CD8-positive, alpha-beta memory T cell (primary cell): ENCODE measurements at regions not wholly inside any gene's neighbourhood (a gene's known extent, or its start where the extent isn't known, plus 50 kb on each side); places are given as distances from the start of the nearest gene placed in this dataset.

Source experiments
- CTCF ChIA-PET: fragments of 350-600 bp; sonication (Branson Sonifier 250); formaldehyde crosslinking; loops from one replicate; lab custom pipeline; 2021; ENCODE audit warnings: antibody characterized with exemption; lab: Charles Lee
- POLR2A ChIA-PET: fragments of 350-600 bp; sonication (Branson Sonifier 250); formaldehyde crosslinking; loops from one replicate; lab custom pipeline; 2021; ENCODE audit warnings: antibody characterized with exemption; lab: Charles Lee
- DNase-seq, 5 donors: peaks; one replicate each; pipeline versions ENCODE4 v3.0.0 to v3.0.0-alpha.2; 2020 to 2022; ENCODE audit warnings: mixed read lengths in 1 of 5
- H3K27ac ChIP-seq: one replicate; pipeline ENCODE4 v1.7.0; 2013; ENCODE audit warnings: low read depth, mild to moderate bottlenecking, low read length, moderate library complexity
- H3K27me3 ChIP-seq: 2 replicates; pipeline ENCODE4 v1.7.0; 2013; ENCODE audit warnings: low read length, mild to moderate bottlenecking; ENCODE audit not compliant: insufficient read depth, poor library complexity, severe bottlenecking
- H3K36me3 ChIP-seq: 2 replicates; pipeline ENCODE4 v1.7.0; 2013; ENCODE audit warnings: mild to moderate bottlenecking, low read length, moderate library complexity; ENCODE audit not compliant: insufficient read depth
- H3K4me1 ChIP-seq: 2 replicates; pipeline ENCODE4 v1.7.0; 2013; ENCODE audit warnings: mild to moderate bottlenecking, low read length, moderate library complexity; ENCODE audit not compliant: insufficient read depth
- H3K4me3 ChIP-seq: 2 replicates; pipeline ENCODE4 v1.7.0; 2013; ENCODE audit warnings: mild to moderate bottlenecking, low read length
- H3K9me3 ChIP-seq: 2 replicates; pipeline ENCODE4 v1.7.0; 2013; ENCODE audit warnings: mild to moderate bottlenecking, low read length
- H3K27ac Mint-ChIP-seq, 8 donors: one replicate each; pipeline ENCODE4 v1.8.0; 2020 to 2021; ENCODE audit warnings: mixed read lengths in 8 of 8, mild to moderate bottlenecking in 6 of 8, inconsistent platforms in 3 of 8, moderate library complexity in 3 of 8
- H3K27me3 Mint-ChIP-seq, 2 donors: one replicate each; pipeline ENCODE4 v1.8.0; 2020 to 2021; ENCODE audit warnings: mixed read lengths in 2 of 2, mild to moderate bottlenecking in 1 of 2, moderate library complexity in 1 of 2
- H3K36me3 Mint-ChIP-seq, 3 donors: one replicate each; pipeline ENCODE4 v1.8.0; 2020 to 2021; ENCODE audit warnings: mixed read lengths in 3 of 3, inconsistent platforms in 1 of 3, mild to moderate bottlenecking in 1 of 3
- H3K4me1 Mint-ChIP-seq, 3 donors: one replicate each; pipeline ENCODE4 v1.8.0; 2020 to 2021; ENCODE audit warnings: mixed read lengths in 3 of 3, inconsistent platforms in 1 of 3, mild to moderate bottlenecking in 1 of 3
- H3K4me3 Mint-ChIP-seq, 7 donors: one replicate each; pipeline ENCODE4 v1.8.0; 2020 to 2021; ENCODE audit warnings: mixed read lengths in 7 of 7, mild to moderate bottlenecking in 6 of 7, moderate library complexity in 4 of 7, inconsistent platforms in 2 of 7
- H3K9me3 Mint-ChIP-seq, 5 donors: one replicate each; pipeline ENCODE4 v1.8.0; 2020 to 2022; ENCODE audit warnings: mixed read lengths in 5 of 5, mild to moderate bottlenecking in 3 of 5, moderate library complexity in 2 of 5, inconsistent platforms in 1 of 5

DNA sequence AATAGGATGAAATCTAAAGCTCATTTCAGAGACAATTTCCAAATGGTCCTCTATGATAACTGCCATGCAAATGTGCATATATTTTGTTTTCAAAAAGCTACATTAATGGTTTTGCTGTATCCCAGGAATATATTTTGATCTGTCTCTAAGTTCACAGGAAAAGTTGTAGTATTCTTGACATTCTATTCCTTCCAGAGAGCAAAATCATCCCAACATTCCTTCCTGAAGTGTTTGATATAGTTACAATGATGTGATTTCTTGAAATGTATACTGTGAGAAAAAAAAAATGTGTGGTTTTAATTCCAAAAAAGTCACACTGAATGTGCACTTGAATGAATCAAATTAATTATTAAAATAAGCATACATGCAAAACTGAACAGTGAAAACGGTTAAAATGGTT lies 996.0 kb upstream of the CITED2 start:
- H3K36me3 ChIP-seq, result no peaks in the 10 kb centered on the region
- Mint-ChIP-seq H3K4me3 (no peak overlapping the region), H3K27ac (no peak overlapping the region), H3K9me3 (peaks cover 0 to 6% (median 3%) of the 10 kb centered on the region in 5 donors), H3K27me3 (peaks cover 0 to 3% of the 10 kb centered on the region in 2 donors), H3K4me1 (no peaks in the 10 kb centered on the region), H3K36me3 (no peaks in the 10 kb centered on the region)
- no peak overlapping the region for H3K4me3 ChIP-seq
- CTCF ChIA-PET, result interaction anchor here (1.1 to 1.2 kb wide), 2 partner anchors 17 to 1151 kb away, joined by 3 read pairs; no protein-coding TSS in a partner anchor
- no peak for DNase-seq
- no peak overlapping the region for H3K27ac ChIP-seq
- H3K27me3 ChIP-seq, result no peaks in the 10 kb centered on the region
- POLR2A ChIA-PET, result no interaction called here
- H3K4me1 ChIP-seq, result no peaks in the 10 kb centered on the region
- H3K9me3 ChIP-seq, result no peaks in the 10 kb centered on the region

DNA sequence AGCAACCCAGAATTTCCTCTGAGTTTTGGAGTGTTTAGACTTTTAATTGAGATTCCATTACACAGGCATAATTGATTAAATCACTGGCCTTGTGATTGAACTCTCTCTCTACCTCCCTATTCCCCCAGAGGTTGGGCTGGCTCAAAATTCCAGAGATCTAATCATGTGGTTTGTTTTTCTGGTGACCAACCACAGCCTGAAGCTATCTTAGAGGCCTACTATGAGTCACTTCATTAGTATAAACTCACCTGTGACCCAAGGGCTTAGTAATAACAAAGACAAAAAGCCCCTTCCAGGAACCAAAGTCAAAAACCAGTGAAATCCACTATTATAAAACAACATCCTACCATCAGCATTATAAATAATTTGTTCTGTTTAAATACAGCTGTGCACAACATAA lies 992.5 kb upstream of the CITED2 start:
- no peaks in the 10 kb centered on the region for H3K27me3 ChIP-seq
- DNase-seq, result no peak
- H3K27me3 Mint-ChIP-seq, result peaks cover 0 to 3% of the 10 kb centered on the region in 2 donors
- CTCF ChIA-PET, result no interaction called here
- peaks cover 0 to 7% (median 6%) of the 10 kb centered on the region in 5 donors for H3K9me3 Mint-ChIP-seq
- no peaks in the 10 kb centered on the region for H3K36me3 Mint-ChIP-seq
- H3K27ac Mint-ChIP-seq, result no peak overlapping the region
- POLR2A ChIA-PET, result no interaction called here
- H3K4me3 Mint-ChIP-seq, result no peak overlapping the region
- no peaks in the 10 kb centered on the region for H3K9me3 ChIP-seq
- H3K4me3 ChIP-seq, result no peak overlapping the region
- no peaks in the 10 kb centered on the region for H3K4me1 Mint-ChIP-seq
- H3K36me3 ChIP-seq, result no peaks in the 10 kb centered on the region
- H3K4me1 ChIP-seq, result no peaks in the 10 kb centered on the region
- no peak overlapping the region for H3K27ac ChIP-seq

DNA sequence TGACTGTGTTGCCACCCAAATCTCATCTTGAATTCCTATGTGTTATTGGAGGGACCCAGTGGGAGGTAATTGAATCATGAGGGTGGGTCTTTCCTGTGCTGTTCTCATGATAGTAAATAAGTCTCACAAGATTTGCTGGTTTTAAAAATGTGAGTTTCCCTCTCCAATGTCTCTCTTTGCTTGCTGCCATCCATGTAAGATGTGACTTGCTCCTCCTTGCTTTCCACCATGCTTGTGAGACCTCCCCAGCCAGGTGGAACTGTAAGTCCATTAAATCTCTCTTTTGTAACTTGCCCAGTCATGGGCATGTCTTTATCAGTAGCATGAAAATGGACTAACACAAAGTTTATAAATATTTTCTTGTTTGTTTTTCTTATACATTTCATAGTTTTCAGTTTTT lies 990.5 kb upstream of the CITED2 start:
- CTCF ChIA-PET, result no interaction called here
- Mint-ChIP-seq H3K4me1 (no peaks in the 10 kb centered on the region), H3K27ac (no peak overlapping the region), H3K36me3 (no peaks in the 10 kb centered on the region), H3K9me3 (peaks cover 0 to 7% (median 6%) of the 10 kb centered on the region in 5 donors), H3K4me3 (no peak overlapping the region), H3K27me3 (peaks cover 0 to 3% of the 10 kb centered on the region in 2 donors)
- no peak for DNase-seq
- Histone ChIP-seq H3K9me3 (no peaks in the 10 kb centered on the region), H3K4me1 (no peaks in the 10 kb centered on the region), H3K27ac (no peak overlapping the region), H3K36me3 (no peaks in the 10 kb centered on the region), H3K27me3 (no peaks in the 10 kb centered on the region), H3K4me3 (no peak overlapping the region)
- POLR2A ChIA-PET, result no interaction called here

DNA sequence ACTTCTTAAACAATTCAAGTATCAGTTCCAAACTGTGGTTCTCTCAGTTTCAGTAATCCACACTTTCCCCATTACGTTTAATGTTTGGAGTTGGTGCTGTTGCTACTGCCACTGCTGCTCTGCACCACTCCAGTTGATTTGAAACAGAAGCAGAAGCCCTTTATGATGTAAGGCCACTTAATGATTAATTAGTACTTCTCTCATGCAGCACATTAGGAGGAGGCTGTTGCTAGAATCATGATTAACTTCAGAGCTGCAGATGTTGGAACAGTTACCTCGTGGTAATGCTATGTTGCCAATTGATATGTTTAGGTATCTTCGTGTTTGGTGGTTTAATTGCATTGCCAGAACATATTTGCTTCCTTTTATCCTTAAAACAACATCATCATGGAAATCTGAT lies 986.2 kb upstream of the CITED2 start:
- Mint-ChIP-seq H3K4me1 (no peaks in the 10 kb centered on the region), H3K27me3 (peaks cover 0 to 1% of the 10 kb centered on the region in 2 donors), H3K27ac (no peak overlapping the region), H3K9me3 (peaks cover 0 to 7% (median 2%) of the 10 kb centered on the region in 5 donors), H3K36me3 (no peaks in the 10 kb centered on the region), H3K4me3 (no peak overlapping the region)
- Histone ChIP-seq H3K4me3 (no peak overlapping the region), H3K9me3 (no peaks in the 10 kb centered on the region), H3K4me1 (no peaks in the 10 kb centered on the region), H3K27ac (no peak overlapping the region), H3K36me3 (no peaks in the 10 kb centered on the region), H3K27me3 (no peaks in the 10 kb centered on the region)
- ChIA-PET POLR2A (no interaction called here), CTCF (no interaction called here)
- no peak for DNase-seq

DNA sequence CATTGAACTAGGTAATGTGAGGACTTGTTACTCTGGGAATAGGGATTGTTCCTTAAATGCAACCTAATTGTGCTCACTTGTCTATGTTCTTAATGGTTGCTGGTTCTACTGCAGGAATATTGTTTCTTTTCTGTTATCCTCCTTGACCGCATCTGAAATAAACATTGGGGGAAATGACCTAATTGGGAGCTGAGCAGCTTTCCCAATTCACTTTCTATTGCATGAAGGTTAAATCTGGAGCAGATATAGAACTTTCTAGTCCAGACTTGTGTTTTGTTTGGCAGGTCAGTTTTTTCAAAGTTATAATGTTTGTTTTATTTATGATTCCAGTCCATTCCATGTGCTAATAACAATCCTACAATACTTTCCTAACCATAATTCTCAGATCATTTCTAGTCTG lies 981.0 kb upstream of the CITED2 start:
- CTCF ChIA-PET, result no interaction called here
- no peak overlapping the region for H3K27ac Mint-ChIP-seq
- H3K4me3 Mint-ChIP-seq, result no peak overlapping the region
- Histone ChIP-seq H3K27ac (no peak overlapping the region), H3K36me3 (no peaks in the 10 kb centered on the region), H3K27me3 (no peaks in the 10 kb centered on the region), H3K4me3 (no peak overlapping the region), H3K4me1 (no peaks in the 10 kb centered on the region), H3K9me3 (no peaks in the 10 kb centered on the region)
- no peaks in the 10 kb centered on the region for H3K9me3 Mint-ChIP-seq
- no peaks in the 10 kb centered on the region for H3K4me1 Mint-ChIP-seq
- no peak for DNase-seq
- no peaks in the 10 kb centered on the region for H3K36me3 Mint-ChIP-seq
- POLR2A ChIA-PET, result no interaction called here
- peaks cover 0 to 3% of the 10 kb centered on the region in 2 donors for H3K27me3 Mint-ChIP-seq

DNA sequence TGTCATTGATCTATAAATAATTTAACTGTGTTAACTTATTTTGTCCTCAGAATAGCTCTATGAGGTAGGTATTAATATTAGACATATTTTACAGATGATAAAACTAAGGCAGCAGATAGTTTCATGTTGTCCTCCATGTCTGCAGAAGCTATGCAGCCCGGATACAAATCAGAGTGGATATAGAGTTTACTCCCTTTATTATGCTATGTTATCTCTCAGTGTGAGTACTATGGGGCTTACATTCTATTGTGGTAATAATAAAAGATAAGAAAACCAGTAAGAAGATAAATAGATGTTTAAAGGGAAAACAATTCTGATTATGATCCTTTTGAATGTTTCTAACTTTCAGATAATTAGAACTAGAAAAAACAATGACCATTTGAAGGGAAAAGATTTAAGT lies 979.8 kb upstream of the CITED2 start:
- ChIA-PET CTCF (no interaction called here), POLR2A (no interaction called here)
- Histone ChIP-seq H3K36me3 (no peaks in the 10 kb centered on the region), H3K4me1 (no peaks in the 10 kb centered on the region), H3K27me3 (no peaks in the 10 kb centered on the region), H3K27ac (no peak overlapping the region), H3K4me3 (no peak overlapping the region), H3K9me3 (no peaks in the 10 kb centered on the region)
- Mint-ChIP-seq H3K4me1 (no peaks in the 10 kb centered on the region), H3K27me3 (peaks cover 0 to 3% of the 10 kb centered on the region in 2 donors), H3K9me3 (no peaks in the 10 kb centered on the region), H3K27ac (no peak overlapping the region), H3K36me3 (no peaks in the 10 kb centered on the region), H3K4me3 (no peak overlapping the region)
- DNase-seq, result no peak

DNA sequence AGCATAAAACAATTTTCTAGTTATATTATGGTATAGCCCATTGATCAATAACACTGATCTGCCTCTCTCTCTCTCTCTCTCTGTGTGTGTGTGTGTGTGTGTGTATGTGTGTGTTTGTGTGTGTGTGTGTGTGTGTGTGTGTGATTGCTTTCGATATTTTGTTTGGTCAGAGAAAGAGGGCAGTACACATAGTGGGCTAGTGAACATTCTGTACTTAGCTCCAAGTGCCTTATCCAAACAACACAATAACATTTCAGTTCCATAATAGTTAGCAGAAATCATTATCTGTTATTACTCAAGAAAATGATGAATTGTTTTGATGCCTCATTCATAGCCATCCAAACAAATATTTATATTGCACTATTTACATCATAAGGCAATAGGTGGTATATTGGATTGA lies 979.1 kb upstream of the CITED2 start:
- no peaks in the 10 kb centered on the region for H3K4me1 ChIP-seq
- no peak overlapping the region for H3K4me3 Mint-ChIP-seq
- no peaks in the 10 kb centered on the region for H3K9me3 Mint-ChIP-seq

DNA sequence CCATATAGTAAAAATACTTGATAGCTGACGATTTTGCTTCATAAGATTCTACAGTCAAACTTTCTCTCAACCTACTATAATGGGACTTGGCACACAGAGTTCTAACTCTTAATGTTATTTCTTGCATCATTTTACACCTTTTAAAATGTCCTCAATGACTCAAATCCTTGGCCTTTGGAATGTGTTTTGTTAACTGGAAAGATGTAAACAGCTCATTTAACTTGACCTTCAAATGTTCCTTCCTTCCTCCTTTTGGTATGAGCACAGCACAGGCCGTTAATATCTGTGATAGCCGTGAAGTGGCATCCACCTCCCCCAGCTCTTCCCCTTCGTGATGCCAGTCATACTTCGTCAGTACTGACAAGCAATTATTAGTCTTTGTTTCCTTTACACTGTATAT lies 972.0 kb upstream of the CITED2 start:
- H3K36me3 Mint-ChIP-seq, result no peaks in the 10 kb centered on the region
- ChIA-PET POLR2A (no interaction called here), CTCF (no interaction called here)
- H3K4me1 Mint-ChIP-seq, result no peaks in the 10 kb centered on the region
- peaks cover 5 to 13% of the 10 kb centered on the region in 2 donors for H3K27me3 Mint-ChIP-seq
- no peaks in the 10 kb centered on the region for H3K9me3 ChIP-seq
- H3K27ac ChIP-seq, result no peak overlapping the region
- H3K4me3 ChIP-seq, result no peak overlapping the region
- peaks cover 0 to 2% (median 0%) of the 10 kb centered on the region in 5 donors for H3K9me3 Mint-ChIP-seq
- no peaks in the 10 kb centered on the region for H3K27me3 ChIP-seq
- DNase-seq, result no peak
- no peak overlapping the region for H3K4me3 Mint-ChIP-seq
- H3K36me3 ChIP-seq, result no peaks in the 10 kb centered on the region
- no peak overlapping the region for H3K27ac Mint-ChIP-seq
- H3K4me1 ChIP-seq, result no peaks in the 10 kb centered on the region

More for the DNA sequence above, 979.1 kb upstream of the CITED2 start:
- H3K4me1 Mint-ChIP-seq, result no peaks in the 10 kb centered on the region
- Histone ChIP-seq H3K27me3 (no peaks in the 10 kb centered on the region), H3K36me3 (no peaks in the 10 kb centered on the region), H3K9me3 (no peaks in the 10 kb centered on the region), H3K4me3 (no peak overlapping the region), H3K27ac (no peak overlapping the region)
- H3K27me3 Mint-ChIP-seq, result peaks cover 0 to 3% of the 10 kb centered on the region in 2 donors
- H3K36me3 Mint-ChIP-seq, result no peaks in the 10 kb centered on the region
- no peak for DNase-seq
- CTCF ChIA-PET, result interaction anchor here (1.0 kb wide), 1 partner anchor 17 kb away, joined by 3 read pairs; no protein-coding TSS in a partner anchor
- H3K27ac Mint-ChIP-seq, result no peak overlapping the region
- POLR2A ChIA-PET, result no interaction called here

DNA sequence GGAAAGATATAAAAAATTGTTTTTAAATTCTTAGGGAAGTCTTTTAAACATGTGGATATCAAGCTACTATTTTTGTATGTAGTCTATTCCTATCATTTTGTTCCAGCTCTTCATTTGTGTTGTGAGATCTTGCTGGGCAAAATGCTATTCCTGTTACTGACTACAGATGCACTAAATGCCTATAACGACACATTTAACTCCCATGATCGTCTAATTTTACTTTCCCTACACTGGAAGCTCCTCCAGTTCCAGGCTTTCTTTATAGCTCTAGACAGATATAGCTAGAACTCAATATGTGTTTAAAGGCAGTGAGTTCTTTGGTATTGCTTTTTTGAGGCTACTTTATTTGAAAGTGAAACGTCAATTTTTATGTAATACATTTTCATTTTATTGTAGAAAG lies 971.5 kb upstream of the CITED2 start:
- Mint-ChIP-seq H3K4me3 (no peak overlapping the region), H3K4me1 (no peaks in the 10 kb centered on the region), H3K9me3 (peaks cover 0 to 2% (median 0%) of the 10 kb centered on the region in 5 donors), H3K27me3 (peaks cover 5 to 13% of the 10 kb centered on the region in 2 donors), H3K27ac (no peak overlapping the region), H3K36me3 (no peaks in the 10 kb centered on the region)
- H3K9me3 ChIP-seq, result no peaks in the 10 kb centered on the region
- no peaks in the 10 kb centered on the region for H3K27me3 ChIP-seq
- DNase-seq, result no peak
- H3K36me3 ChIP-seq, result no peaks in the 10 kb centered on the region
- H3K4me3 ChIP-seq, result no peak overlapping the region
- ChIA-PET POLR2A (no interaction called here), CTCF (no interaction called here)
- H3K4me1 ChIP-seq, result no peaks in the 10 kb centered on the region
- no peak overlapping the region for H3K27ac ChIP-seq
